Stimulated activated CD8-positive, alpha-beta memory T cell treated with anti-CD3 and anti-CD28 coated beads, Interleukin-2, amount 100 ng/mL, for 48 hours (primary cell): ENCODE measurements at regions not wholly inside any gene's neighbourhood (a gene's known extent, or its start where the extent isn't known, plus 50 kb on each side); places are given as distances from the start of the nearest gene placed in this dataset.

Source experiments
- DNase-seq, 2 donors: peaks; one replicate each; pipeline ENCODE4 v3.0.0-alpha.2; 2020; ENCODE audit warnings: low read depth in 2 of 2

- DNase-seq: no peak
Measured at GRCh38 chr14:97506626-97507025, 709.4 kb downstream of the VRK1 start.

GRCh38 chr14:97513891-97514290 is 716.7 kb downstream of the VRK1 start:
- no peak for DNase-seq

- no peak for DNase-seq
Measured at GRCh38 chr14:97517566-97518234, 720.5 kb downstream of the VRK1 start.

GRCh38 chr14:97523936-97524335 is 726.8 kb downstream of the VRK1 start:
- DNase-seq: no peak

- no peak for DNase-seq
Measured at GRCh38 chr14:97524589-97525319, 727.6 kb downstream of the VRK1 start.

GRCh38 chr14:97527993-97528392 is 730.8 kb downstream of the VRK1 start:
- no peak for DNase-seq

- no peak for DNase-seq
Measured at GRCh38 chr14:97532052-97532451, 734.9 kb downstream of the VRK1 start.

- no peak for DNase-seq
Measured at GRCh38 chr14:97536421-97536820, 739.2 kb downstream of the VRK1 start.

- no peak for DNase-seq
Measured at GRCh38 chr14:97538749-97539410, 741.7 kb downstream of the VRK1 start.

GRCh38 chr14:97539411-97539795 is 742.2 kb downstream of the VRK1 start:
- no peak for DNase-seq

- DNase-seq: no peak
Measured at GRCh38 chr14:97539884-97540283, 742.7 kb downstream of the VRK1 start.

GRCh38 chr14:97543221-97543620 is 746.0 kb downstream of the VRK1 start:
- no peak for DNase-seq

GRCh38 chr14:97543816-97544215 is 746.6 kb downstream of the VRK1 start:
- DNase-seq: no peak

GRCh38 chr14:97544571-97544970 is 747.4 kb downstream of the VRK1 start:
- no peak for DNase-seq

GRCh38 chr14:97546491-97547230 is 749.5 kb downstream of the VRK1 start:
- DNase-seq: no peak

GRCh38 chr14:97550463-97550862 is 753.3 kb downstream of the VRK1 start:
- DNase-seq: no peak

- no peak for DNase-seq
Measured at GRCh38 chr14:97554597-97554996, 757.4 kb downstream of the VRK1 start.

GRCh38 chr14:97564334-97564733 is 767.2 kb downstream of the VRK1 start:
- no peak for DNase-seq

- no peak for DNase-seq
Measured at GRCh38 chr14:97571201-97571600, 774.0 kb downstream of the VRK1 start.

GRCh38 chr14:97571866-97572555 is 774.8 kb downstream of the VRK1 start:
- no peak for DNase-seq

GRCh38 chr14:97572583-97573458 is 775.6 kb downstream of the VRK1 start:
- no peak for DNase-seq
